ENCODE measurements at regions not wholly inside any gene's neighbourhood (a gene's known extent, or its start where the extent isn't known, plus 50 kb on each side); places are given as distances from the start of the nearest gene placed in this dataset.

DNA sequence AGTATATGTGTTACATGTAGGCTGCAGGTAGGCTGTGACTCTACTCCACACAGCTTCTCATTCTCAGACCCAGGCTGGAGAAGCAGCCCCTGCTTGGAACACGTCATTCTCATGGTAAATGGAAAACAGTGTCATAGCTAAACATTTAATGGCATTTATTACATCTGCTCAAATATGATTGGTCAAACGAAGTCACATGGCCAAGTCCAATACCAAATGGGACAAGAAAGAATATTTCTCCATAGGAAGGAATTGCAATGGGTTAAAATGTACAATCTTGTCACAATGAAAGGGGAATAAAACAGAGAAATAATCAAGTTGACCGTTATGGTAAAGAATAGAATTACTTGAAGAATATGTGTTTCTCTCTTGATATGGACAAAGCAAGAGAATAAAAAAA, 198.6 kb downstream of the ANAPC10 start (continued):
- TF ChIP-seq FOXK1 (CRISPR knock-in tag; IDR thresholded peaks at IDR 0.05) (no peak), ZNF219 (CRISPR knock-in tag; IDR thresholded peaks at IDR 0.05; ENCODE audit: borderline replicate concordance) (no peak)

DNA sequence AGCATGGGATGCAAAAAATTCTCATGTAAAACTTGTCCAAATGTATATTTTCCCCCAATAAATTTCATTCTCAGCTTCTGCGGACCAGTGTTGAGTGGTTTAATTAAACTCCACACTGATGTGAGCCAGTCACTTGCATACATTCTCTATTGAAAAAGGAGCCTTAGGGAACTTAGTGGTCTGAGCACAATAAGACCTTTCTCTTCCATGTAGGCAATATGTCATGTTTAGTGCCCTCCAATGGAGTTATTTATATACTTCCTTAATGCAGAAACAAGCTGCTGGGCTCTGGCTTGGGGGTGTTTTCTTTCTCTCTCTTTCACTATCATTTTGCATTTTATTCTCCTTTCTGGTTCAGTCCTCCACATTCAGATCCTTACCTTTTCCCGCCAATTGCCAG, 196.9 kb downstream of the ANAPC10 start:
- no peak overlapping the region for H3K27ac Mint-ChIP-seq
- CTCF ChIA-PET = no interaction called here
- H3K4me3 Mint-ChIP-seq = no peak overlapping the region

DNA sequence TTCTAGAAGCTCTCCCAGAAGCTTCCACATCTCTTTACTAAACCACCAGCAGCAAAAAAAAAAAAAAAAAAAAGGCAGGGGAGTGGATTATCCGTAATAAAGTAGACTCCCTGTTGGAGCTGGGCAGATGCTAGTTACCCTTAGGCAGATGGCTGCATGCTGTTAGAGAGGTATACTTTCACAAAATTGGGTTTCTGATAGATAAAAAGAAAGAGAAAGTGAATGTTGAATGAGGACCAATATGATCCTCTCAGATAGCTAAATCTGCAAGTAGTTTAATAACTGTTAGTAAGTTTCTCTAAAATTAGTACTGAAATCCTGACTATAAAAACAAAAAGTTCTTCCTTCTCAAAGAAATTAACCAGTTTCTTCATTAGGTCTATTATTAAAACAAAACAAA, 195.4 kb downstream of the ANAPC10 start:
- Mint-ChIP-seq H3K4me1 (no peaks in the 10 kb centered on the region), H3K27ac (no peak overlapping the region), H3K4me3 (no peak overlapping the region), H3K9me3 (peaks cover 14% of the 10 kb centered on the region), H3K36me3 (no peaks in the 10 kb centered on the region), H3K27me3 (ENCODE audit: low read depth) (no peaks in the 10 kb centered on the region)
- ChIA-PET CTCF (no interaction called here), POLR2A (no interaction called here)
- DNase-seq (ENCODE audit: low spot score) (no peak), ATAC-seq (no peak)
- TF ChIP-seq, protein P1, sequence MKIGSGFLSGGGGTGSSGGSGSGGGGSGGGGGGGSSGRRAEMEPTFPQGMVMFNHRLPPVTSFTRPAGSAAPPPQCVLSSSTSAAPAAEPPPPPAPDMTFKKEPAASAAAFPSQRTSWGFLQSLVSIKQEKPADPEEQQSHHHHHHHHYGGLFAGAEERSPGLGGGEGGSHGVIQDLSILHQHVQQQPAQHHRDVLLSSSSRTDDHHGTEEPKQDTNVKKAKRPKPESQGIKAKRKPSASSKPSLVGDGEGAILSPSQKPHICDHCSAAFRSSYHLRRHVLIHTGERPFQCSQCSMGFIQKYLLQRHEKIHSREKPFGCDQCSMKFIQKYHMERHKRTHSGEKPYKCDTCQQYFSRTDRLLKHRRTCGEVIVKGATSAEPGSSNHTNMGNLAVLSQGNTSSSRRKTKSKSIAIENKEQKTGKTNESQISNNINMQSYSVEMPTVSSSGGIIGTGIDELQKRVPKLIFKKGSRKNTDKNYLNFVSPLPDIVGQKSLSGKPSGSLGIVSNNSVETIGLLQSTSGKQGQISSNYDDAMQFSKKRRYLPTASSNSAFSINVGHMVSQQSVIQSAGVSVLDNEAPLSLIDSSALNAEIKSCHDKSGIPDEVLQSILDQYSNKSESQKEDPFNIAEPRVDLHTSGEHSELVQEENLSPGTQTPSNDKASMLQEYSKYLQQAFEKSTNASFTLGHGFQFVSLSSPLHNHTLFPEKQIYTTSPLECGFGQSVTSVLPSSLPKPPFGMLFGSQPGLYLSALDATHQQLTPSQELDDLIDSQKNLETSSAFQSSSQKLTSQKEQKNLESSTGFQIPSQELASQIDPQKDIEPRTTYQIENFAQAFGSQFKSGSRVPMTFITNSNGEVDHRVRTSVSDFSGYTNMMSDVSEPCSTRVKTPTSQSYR (CRISPR knock-in tag; IDR thresholded peaks at IDR 0.05) = no peak

More for the DNA sequence above, 196.9 kb downstream of the ANAPC10 start:
- H3K36me3 Mint-ChIP-seq = no peaks in the 10 kb centered on the region
- peaks cover 14% of the 10 kb centered on the region for H3K9me3 Mint-ChIP-seq
- no peak for ATAC-seq
- no peaks in the 10 kb centered on the region for H3K4me1 Mint-ChIP-seq
- H3K27me3 Mint-ChIP-seq (ENCODE audit: low read depth) = no peaks in the 10 kb centered on the region
- no peak for DNase-seq (ENCODE audit: low spot score)
- POLR2A ChIA-PET = no interaction called here
- TF ChIP-seq ZNF671 (CRISPR knock-in tag; IDR thresholded peaks at IDR 0.05) (no peak), SMAD3 (CRISPR knock-in tag; IDR thresholded peaks at IDR 0.05; ENCODE audit: borderline replicate concordance) (no peak), GRHL2 (CRISPR knock-in tag; IDR thresholded peaks at IDR 0.05; ENCODE audit: insufficient replicate concordance, severe bottlenecking) (no peak), ATF1 (CRISPR knock-in tag; IDR thresholded peaks at IDR 0.05) (no peak), NR3C1 (CRISPR knock-in tag; conservative IDR thresholded peaks at IDR 0.05; ENCODE audit: low read depth) (no peak), FOXK1 (CRISPR knock-in tag; IDR thresholded peaks at IDR 0.05) (no peak), ZNF396 (CRISPR knock-in tag; IDR thresholded peaks at IDR 0.05; ENCODE audit: borderline replicate concordance) (no peak), CBFB (CRISPR knock-in tag; IDR thresholded peaks at IDR 0.05; ENCODE audit: low read depth) (no peak), TEAD4 (CRISPR knock-in tag; IDR thresholded peaks at IDR 0.05) (no peak)
- TF ChIP-seq, protein P2, sequence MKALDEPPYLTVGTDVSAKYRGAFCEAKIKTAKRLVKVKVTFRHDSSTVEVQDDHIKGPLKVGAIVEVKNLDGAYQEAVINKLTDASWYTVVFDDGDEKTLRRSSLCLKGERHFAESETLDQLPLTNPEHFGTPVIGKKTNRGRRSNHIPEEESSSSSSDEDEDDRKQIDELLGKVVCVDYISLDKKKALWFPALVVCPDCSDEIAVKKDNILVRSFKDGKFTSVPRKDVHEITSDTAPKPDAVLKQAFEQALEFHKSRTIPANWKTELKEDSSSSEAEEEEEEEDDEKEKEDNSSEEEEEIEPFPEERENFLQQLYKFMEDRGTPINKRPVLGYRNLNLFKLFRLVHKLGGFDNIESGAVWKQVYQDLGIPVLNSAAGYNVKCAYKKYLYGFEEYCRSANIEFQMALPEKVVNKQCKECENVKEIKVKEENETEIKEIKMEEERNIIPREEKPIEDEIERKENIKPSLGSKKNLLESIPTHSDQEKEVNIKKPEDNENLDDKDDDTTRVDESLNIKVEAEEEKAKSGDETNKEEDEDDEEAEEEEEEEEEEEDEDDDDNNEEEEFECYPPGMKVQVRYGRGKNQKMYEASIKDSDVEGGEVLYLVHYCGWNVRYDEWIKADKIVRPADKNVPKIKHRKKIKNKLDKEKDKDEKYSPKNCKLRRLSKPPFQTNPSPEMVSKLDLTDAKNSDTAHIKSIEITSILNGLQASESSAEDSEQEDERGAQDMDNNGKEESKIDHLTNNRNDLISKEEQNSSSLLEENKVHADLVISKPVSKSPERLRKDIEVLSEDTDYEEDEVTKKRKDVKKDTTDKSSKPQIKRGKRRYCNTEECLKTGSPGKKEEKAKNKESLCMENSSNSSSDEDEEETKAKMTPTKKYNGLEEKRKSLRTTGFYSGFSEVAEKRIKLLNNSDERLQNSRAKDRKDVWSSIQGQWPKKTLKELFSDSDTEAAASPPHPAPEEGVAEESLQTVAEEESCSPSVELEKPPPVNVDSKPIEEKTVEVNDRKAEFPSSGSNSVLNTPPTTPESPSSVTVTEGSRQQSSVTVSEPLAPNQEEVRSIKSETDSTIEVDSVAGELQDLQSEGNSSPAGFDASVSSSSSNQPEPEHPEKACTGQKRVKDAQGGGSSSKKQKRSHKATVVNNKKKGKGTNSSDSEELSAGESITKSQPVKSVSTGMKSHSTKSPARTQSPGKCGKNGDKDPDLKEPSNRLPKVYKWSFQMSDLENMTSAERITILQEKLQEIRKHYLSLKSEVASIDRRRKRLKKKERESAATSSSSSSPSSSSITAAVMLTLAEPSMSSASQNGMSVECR (CRISPR knock-in tag; IDR thresholded peaks at IDR 0.05; ENCODE audit: borderline replicate concordance) = no peak
- TF ChIP-seq, protein P1 (CRISPR knock-in tag; IDR thresholded peaks at IDR 0.05) = no peak
- TF ChIP-seq, protein P3, sequence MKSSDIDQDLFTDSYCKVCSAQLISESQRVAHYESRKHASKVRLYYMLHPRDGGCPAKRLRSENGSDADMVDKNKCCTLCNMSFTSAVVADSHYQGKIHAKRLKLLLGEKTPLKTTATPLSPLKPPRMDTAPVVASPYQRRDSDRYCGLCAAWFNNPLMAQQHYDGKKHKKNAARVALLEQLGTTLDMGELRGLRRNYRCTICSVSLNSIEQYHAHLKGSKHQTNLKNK (CRISPR knock-in tag; IDR thresholded peaks at IDR 0.05) = no peak
- TF ChIP-seq, protein P4, sequence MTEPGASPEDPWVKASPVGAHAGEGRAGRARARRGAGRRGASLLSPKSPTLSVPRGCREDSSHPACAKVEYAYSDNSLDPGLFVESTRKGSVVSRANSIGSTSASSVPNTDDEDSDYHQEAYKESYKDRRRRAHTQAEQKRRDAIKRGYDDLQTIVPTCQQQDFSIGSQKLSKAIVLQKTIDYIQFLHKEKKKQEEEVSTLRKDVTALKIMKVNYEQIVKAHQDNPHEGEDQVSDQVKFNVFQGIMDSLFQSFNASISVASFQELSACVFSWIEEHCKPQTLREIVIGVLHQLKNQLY (CRISPR knock-in tag; IDR thresholded peaks at IDR 0.05) = no peak

Data from WTC11 (cell line).